Panc1 (cell line): ENCODE measurements at regions not wholly inside any gene's neighbourhood (a gene's known extent, or its start where the extent isn't known, plus 50 kb on each side); places are given as distances from the start of the nearest gene placed in this dataset.

Source experiments
- CTCF ChIP-seq: fragments of 450-650 bp; IDR thresholded peaks from 2 replicates; pipeline ENCODE4 v1.5.1; 2017; ENCODE audit warnings: mild to moderate bottlenecking
- POLR2AphosphoS5 ChIP-seq: IDR thresholded peaks from 2 replicates; pipeline ENCODE4 v1.6.1; 2012; ENCODE audit warnings: mild to moderate bottlenecking, low read depth, low read length, moderate library complexity
- REST ChIP-seq, 2 experiments: IDR thresholded peaks; 2 replicates each; pipeline ENCODE4 v1.6.1; 2011 to 2012; ENCODE audit warnings: low read depth in 2 of 2, control low read depth in 1 of 2, low read length in 1 of 2, mild to moderate bottlenecking in 1 of 2, moderate library complexity in 1 of 2; ENCODE audit not compliant: insufficient read depth in 1 of 2
- SIN3A ChIP-seq: IDR thresholded peaks from 2 replicates; pipeline ENCODE4 v1.6.1; 2012; ENCODE audit warnings: low read depth, mild to moderate bottlenecking, low read length, moderate library complexity, borderline replicate concordance; ENCODE audit not compliant: insufficient read depth
- TCF7L2 ChIP-seq: IDR thresholded peaks from 2 replicates; pipeline ENCODE4 v1.6.1; 2011; ENCODE audit warnings: mild to moderate bottlenecking, low read depth, low read length, inconsistent platforms

GRCh38 chr2:194271293-194271961, 1385.6 kb upstream of the SLC39A10 start:
- TF ChIP-seq CTCF (no peak), SIN3A (no peak), POLR2AphosphoS5 (no peak), TCF7L2 (no peak), REST (IDR thresholded peaks at IDR 0.05; ENCODE audit: insufficient read depth in 1 of 2, low read depth in 2 of 2, low read length in 1 of 2) (no peak)
